ENCODE measurements at regions not wholly inside any gene's neighbourhood (a gene's known extent, or its start where the extent isn't known, plus 50 kb on each side); places are given as distances from the start of the nearest gene placed in this dataset.

DNA sequence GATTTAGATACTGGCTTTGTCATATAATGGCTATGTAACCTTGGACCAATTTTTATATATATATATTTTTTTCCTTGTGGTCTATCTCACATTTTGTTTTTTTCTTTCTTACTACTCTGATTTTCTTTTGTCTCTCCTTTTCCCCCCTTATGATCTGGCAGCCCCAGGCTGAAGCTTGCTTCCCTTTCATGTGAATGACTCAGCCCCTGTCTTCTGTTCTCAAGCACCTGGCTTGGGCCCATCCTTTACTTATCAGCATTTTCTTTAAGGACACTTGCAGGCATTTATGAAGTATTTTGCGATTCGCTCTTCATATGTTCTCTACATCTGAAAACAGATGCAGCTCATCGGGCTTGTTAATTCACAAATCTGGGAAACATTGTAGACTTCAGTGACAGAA lies 163.6 kb downstream of the SPRY2 start:
- no peak for TF ChIP-seq TBL1XR1 (IDR thresholded peaks at IDR 0.05; ENCODE audit: low read depth, low read length)
- TF ChIP-seq, protein P1, sequence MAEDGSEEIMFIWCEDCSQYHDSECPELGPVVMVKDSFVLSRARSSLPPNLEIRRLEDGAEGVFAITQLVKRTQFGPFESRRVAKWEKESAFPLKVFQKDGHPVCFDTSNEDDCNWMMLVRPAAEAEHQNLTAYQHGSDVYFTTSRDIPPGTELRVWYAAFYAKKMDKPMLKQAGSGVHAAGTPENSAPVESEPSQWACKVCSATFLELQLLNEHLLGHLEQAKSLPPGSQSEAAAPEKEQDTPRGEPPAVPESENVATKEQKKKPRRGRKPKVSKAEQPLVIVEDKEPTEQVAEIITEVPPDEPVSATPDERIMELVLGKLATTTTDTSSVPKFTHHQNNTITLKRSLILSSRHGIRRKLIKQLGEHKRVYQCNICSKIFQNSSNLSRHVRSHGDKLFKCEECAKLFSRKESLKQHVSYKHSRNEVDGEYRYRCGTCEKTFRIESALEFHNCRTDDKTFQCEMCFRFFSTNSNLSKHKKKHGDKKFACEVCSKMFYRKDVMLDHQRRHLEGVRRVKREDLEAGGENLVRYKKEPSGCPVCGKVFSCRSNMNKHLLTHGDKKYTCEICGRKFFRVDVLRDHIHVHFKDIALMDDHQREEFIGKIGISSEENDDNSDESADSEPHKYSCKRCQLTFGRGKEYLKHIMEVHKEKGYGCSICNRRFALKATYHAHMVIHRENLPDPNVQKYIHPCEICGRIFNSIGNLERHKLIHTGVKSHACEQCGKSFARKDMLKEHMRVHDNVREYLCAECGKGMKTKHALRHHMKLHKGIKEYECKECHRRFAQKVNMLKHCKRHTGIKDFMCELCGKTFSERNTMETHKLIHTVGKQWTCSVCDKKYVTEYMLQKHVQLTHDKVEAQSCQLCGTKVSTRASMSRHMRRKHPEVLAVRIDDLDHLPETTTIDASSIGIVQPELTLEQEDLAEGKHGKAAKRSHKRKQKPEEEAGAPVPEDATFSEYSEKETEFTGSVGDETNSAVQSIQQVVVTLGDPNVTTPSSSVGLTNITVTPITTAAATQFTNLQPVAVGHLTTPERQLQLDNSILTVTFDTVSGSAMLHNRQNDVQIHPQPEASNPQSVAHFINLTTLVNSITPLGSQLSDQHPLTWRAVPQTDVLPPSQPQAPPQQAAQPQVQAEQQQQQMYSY (CRISPR knock-in tag; IDR thresholded peaks at IDR 0.05), result no peak
- TF ChIP-seq, protein P2, sequence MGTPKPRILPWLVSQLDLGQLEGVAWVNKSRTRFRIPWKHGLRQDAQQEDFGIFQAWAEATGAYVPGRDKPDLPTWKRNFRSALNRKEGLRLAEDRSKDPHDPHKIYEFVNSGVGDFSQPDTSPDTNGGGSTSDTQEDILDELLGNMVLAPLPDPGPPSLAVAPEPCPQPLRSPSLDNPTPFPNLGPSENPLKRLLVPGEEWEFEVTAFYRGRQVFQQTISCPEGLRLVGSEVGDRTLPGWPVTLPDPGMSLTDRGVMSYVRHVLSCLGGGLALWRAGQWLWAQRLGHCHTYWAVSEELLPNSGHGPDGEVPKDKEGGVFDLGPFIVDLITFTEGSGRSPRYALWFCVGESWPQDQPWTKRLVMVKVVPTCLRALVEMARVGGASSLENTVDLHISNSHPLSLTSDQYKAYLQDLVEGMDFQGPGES (IDR thresholded peaks at IDR 0.05), result no peak

All from GM12878 (cell line).